H9 (cell line): ENCODE measurements at regions not wholly inside any gene's neighbourhood (a gene's known extent, or its start where the extent isn't known, plus 50 kb on each side); places are given as distances from the start of the nearest gene placed in this dataset.
A peak's percentile ranks its signal among the peaks of the same experiment; 100 is the strongest.

Experiments used
- DNase-seq: peaks from one replicate; pipeline ENCODE4 v3.0.0-alpha.2; 2017
- H2AFZ ChIP-seq: one replicate; pipeline ENCODE4 v1.6.1; 2013; ENCODE audit warnings: mild to moderate bottlenecking, low read length, control low read depth, moderate library complexity
- H2AK5ac ChIP-seq: 2 replicates; pipeline ENCODE4 v1.6.1; 2013; ENCODE audit warnings: low read length, control low read depth, mixed read lengths; ENCODE audit not compliant: insufficient read length
- H2BK120ac ChIP-seq: one replicate; pipeline ENCODE4 v1.6.1; 2013; ENCODE audit warnings: low read depth, mild to moderate bottlenecking, low read length, control low read depth, inconsistent platforms; ENCODE audit not compliant: poor library complexity, severe bottlenecking
- H2BK12ac ChIP-seq: 2 replicates; pipeline ENCODE4 v1.6.1; 2013; ENCODE audit warnings: low read length, control low read depth, mixed read lengths, low read depth; ENCODE audit not compliant: insufficient read length
- H2BK15ac ChIP-seq: 2 replicates; pipeline ENCODE4 v1.6.1; 2013; ENCODE audit warnings: low read depth, low read length, control low read depth
- H2BK20ac ChIP-seq: one replicate; pipeline ENCODE4 v1.6.1; 2013; ENCODE audit warnings: low read depth, mild to moderate bottlenecking, low read length, control low read depth, inconsistent platforms; ENCODE audit not compliant: poor library complexity, severe bottlenecking
- H2BK5ac ChIP-seq: 2 replicates; pipeline ENCODE4 v1.6.1; 2013; ENCODE audit warnings: low read length, control low read depth, mixed read lengths; ENCODE audit not compliant: insufficient read length
- H3K14ac ChIP-seq: 2 replicates; pipeline ENCODE4 v1.6.1; 2013; ENCODE audit warnings: low read length, control low read depth; ENCODE audit not compliant: insufficient read depth
- H3K18ac ChIP-seq: 2 replicates; pipeline ENCODE4 v1.6.1; 2013; ENCODE audit warnings: low read depth, mild to moderate bottlenecking, mixed read lengths, low read length, control low read depth; ENCODE audit not compliant: insufficient read length
- H3K23ac ChIP-seq: 2 replicates; pipeline ENCODE4 v1.6.1; 2013; ENCODE audit warnings: low read length, control low read depth, mixed read lengths, low read depth; ENCODE audit not compliant: insufficient read length
- H3K23me2 ChIP-seq: 2 replicates; pipeline ENCODE4 v1.6.1; 2013; ENCODE audit warnings: low read depth, mild to moderate bottlenecking, mixed read lengths, low read length, control low read depth; ENCODE audit not compliant: insufficient read length, poor library complexity, severe bottlenecking
- H3K27ac ChIP-seq: 2 replicates; pipeline ENCODE4 v1.5.1; 2013; ENCODE audit warnings: low read length, control low read depth, mixed read lengths, low read depth; ENCODE audit not compliant: insufficient read length
- H3K27me3 ChIP-seq: 2 replicates; pipeline ENCODE4 v1.6.1; 2013; ENCODE audit warnings: low read length, control low read depth, inconsistent platforms; ENCODE audit not compliant: insufficient read depth
- H3K4ac ChIP-seq: 2 replicates; pipeline ENCODE4 v1.6.1; 2013; ENCODE audit warnings: low read depth, mild to moderate bottlenecking, control low read depth, inconsistent platforms, low read length, moderate library complexity
- H3K4me1 ChIP-seq: 2 replicates; pipeline ENCODE4 v1.6.1; 2013; ENCODE audit warnings: low read length, control low read depth, inconsistent platforms; ENCODE audit not compliant: insufficient read depth
- H3K4me2 ChIP-seq: 2 replicates; pipeline ENCODE4 v1.6.1; 2013; ENCODE audit warnings: low read length, control low read depth, mixed read lengths; ENCODE audit not compliant: insufficient read length, insufficient read depth
- H3K56ac ChIP-seq: 2 replicates; pipeline ENCODE4 v1.6.1; 2013; ENCODE audit warnings: low read depth, mild to moderate bottlenecking, mixed read lengths, low read length, control low read depth; ENCODE audit not compliant: insufficient read length
- H3K79me1 ChIP-seq: 2 replicates; pipeline ENCODE4 v1.6.1; 2013; ENCODE audit warnings: low read depth, mild to moderate bottlenecking, moderate library complexity, low read length, control low read depth, inconsistent platforms; ENCODE audit not compliant: insufficient read depth, poor library complexity, severe bottlenecking
- H3K79me2 ChIP-seq: 2 replicates; pipeline ENCODE4 v1.6.1; 2013; ENCODE audit warnings: low read length, control low read depth, inconsistent platforms; ENCODE audit not compliant: insufficient read depth
- H3K9ac ChIP-seq: 2 replicates; pipeline ENCODE4 v1.6.1; 2013; ENCODE audit warnings: low read length, control low read depth, mixed read lengths; ENCODE audit not compliant: insufficient read length; ENCODE audit errors: extremely low read depth
- H3K9me3 ChIP-seq: one replicate; pipeline ENCODE4 v1.6.1; 2013; ENCODE audit warnings: low read depth, low read length, inconsistent platforms; ENCODE audit not compliant: control insufficient read depth
- H3T11ph ChIP-seq: one replicate; pipeline ENCODE4 v1.6.1; 2013; ENCODE audit warnings: mild to moderate bottlenecking, low read length, control low read depth, inconsistent platforms
- H4K20me1 ChIP-seq: one replicate; pipeline ENCODE4 v1.6.1; 2013; ENCODE audit not compliant: control insufficient read depth, insufficient read length, insufficient read depth
- H4K5ac ChIP-seq: 2 replicates; pipeline ENCODE4 v1.6.1; 2013; ENCODE audit warnings: low read depth, mild to moderate bottlenecking, mixed read lengths, low read length, control low read depth; ENCODE audit not compliant: insufficient read length
- H4K8ac ChIP-seq: replicated peaks from 2 replicates; pipeline ENCODE4 v1.6.1; 2013; ENCODE audit warnings: low read length, control low read depth, mixed read lengths, low read depth; ENCODE audit not compliant: insufficient read length
- H4K91ac ChIP-seq: 2 replicates; pipeline ENCODE4 v1.6.1; 2013; ENCODE audit warnings: low read depth, mild to moderate bottlenecking, moderate library complexity, mixed read lengths, low read length, control low read depth; ENCODE audit not compliant: insufficient read length
- H3K27ac Mint-ChIP-seq, 3 experiments: 2 replicates in 2 of 3; 3 replicates in 1 of 3; pipeline ENCODE4 v1.8.0; 2020 to 2021; ENCODE audit warnings: mixed read lengths in 3 of 3, mild to moderate bottlenecking in 1 of 3, moderate library complexity in 1 of 3
- H3K27me3 Mint-ChIP-seq: 2 replicates; pipeline ENCODE4 v1.8.0; 2021; ENCODE audit warnings: low read depth, mild to moderate bottlenecking, moderate library complexity, mixed read lengths
- H3K36me3 Mint-ChIP-seq, 3 experiments: 2 replicates in 2 of 3; 3 replicates in 1 of 3; pipeline ENCODE4 v1.8.0; 2020 to 2021; ENCODE audit warnings: low read depth in 3 of 3, mixed read lengths in 3 of 3; ENCODE audit not compliant: insufficient read depth in 1 of 3
- H3K4me1 Mint-ChIP-seq, 2 experiments: 2 replicates each; pipeline ENCODE4 v1.8.0; 2020; ENCODE audit warnings: mixed read lengths in 2 of 2
- H3K4me3 Mint-ChIP-seq, 2 experiments: 2 replicates in 1 of 2; 3 replicates in 1 of 2; pipeline ENCODE4 v1.8.0; 2020 to 2021; ENCODE audit warnings: mild to moderate bottlenecking in 2 of 2, mixed read lengths in 2 of 2, moderate library complexity in 1 of 2
- H3K9me3 Mint-ChIP-seq, 2 experiments: 2 replicates in 1 of 2; 3 replicates in 1 of 2; pipeline ENCODE4 v1.8.0; 2020; ENCODE audit warnings: mild to moderate bottlenecking in 2 of 2, mixed read lengths in 2 of 2, moderate library complexity in 1 of 2
- WGBS: extraction: QIAGEN DNeasy Blood & Tissue Kit; methylation state at CpG from one replicate; pipeline ENCODE4 v1.1.7; 2013; ENCODE audit warnings: missing lambda C conversion rate, low lambda C conversion rate, mixed read lengths; ENCODE audit not compliant: insufficient read length; ENCODE audit errors: extremely low coverage; 5-methylcytosine and 5-hydroxymethylcytosine counted together
- TF ChIP-seq, protein P1 (sequence below): fragments of 200-600 bp; sonication (generic); conservative IDR thresholded peaks from 3 replicates; pipeline ENCODE4 v1.8.0; 2021; ENCODE audit warnings: antibody characterized with exemption, mild to moderate bottlenecking

DNA sequence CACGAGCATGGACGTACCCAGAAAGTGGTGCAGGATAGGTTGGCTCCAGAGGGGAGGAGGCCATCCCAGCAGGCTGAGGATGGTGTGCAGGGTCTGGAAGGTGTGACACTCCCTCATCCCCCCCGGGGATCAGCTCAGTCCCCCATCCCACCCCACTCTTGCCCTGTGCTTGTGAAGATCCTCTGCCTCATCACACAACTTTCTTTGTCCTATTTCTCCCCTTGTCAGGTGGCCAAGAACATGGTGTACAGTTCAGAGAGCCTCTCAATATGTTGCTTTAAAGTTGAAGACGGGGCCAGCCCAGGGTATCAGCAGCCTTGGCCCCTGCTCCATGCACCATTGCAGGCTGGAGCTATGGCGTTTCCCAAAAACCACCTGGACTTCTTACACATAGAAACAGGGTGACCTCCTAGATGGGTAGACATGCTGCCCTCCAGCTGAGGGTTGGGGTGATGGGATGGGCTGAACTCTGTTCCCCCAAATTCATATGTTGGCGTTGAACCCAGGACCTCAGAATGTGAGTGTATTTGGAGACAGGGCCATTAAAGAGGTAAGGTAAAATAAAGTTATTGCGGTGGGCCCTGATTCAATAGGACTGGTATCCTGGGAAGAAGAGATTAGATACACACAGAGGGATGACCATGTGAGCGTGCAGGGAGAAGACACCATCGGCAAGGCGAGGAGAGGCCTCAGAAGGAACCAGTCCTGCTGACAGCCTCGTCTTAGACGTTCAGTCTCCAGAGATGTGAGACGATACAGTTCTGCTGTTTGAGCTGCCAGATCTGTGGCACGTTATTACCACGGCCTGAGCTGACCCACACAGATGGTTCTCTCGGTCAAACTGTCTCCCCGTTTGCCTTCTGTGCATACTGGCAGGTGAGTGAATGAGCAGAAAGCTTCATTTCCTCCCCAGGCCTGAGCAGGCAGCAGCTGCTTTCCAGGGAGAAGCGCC, 272.5 kb downstream of the GADD45G start:
- no peaks in the 10 kb centered on the region for H3K9me3 Mint-ChIP-seq
- H3K23me2 ChIP-seq = no peaks in the 10 kb centered on the region
- no peak overlapping the region for H2AFZ ChIP-seq
- no peak overlapping the region for H4K5ac ChIP-seq
- H2AK5ac ChIP-seq = no peak overlapping the region
- WGBS = no CpG with 5 or more reads among the region's 18 CpGs
- H3K23ac ChIP-seq = no peak overlapping the region
- DNase-seq = peak; percentile 18
- no peaks in the 10 kb centered on the region for H3K27me3 ChIP-seq
- no peak overlapping the region for H2BK15ac ChIP-seq
- no peak overlapping the region for H3K4me2 ChIP-seq
- H3K4me1 ChIP-seq = no peaks in the 10 kb centered on the region
- no peak overlapping the region for H3K56ac ChIP-seq
- no peaks in the 10 kb centered on the region for H4K20me1 ChIP-seq
- no peak overlapping the region for H3T11ph ChIP-seq
- no peaks in the 10 kb centered on the region for H3K79me1 ChIP-seq
- no peak overlapping the region for H4K8ac ChIP-seq
- H2BK120ac ChIP-seq = no peak overlapping the region
- H2BK12ac ChIP-seq = no peak overlapping the region
- H3K27ac ChIP-seq = no peak overlapping the region
- no peak overlapping the region; a peak in 1 of 7 replicates for H3K27ac Mint-ChIP-seq
- no peak overlapping the region for H3K4ac ChIP-seq
- H3K79me2 ChIP-seq = no peaks in the 10 kb centered on the region
- H2BK20ac ChIP-seq = no peak overlapping the region
- H4K91ac ChIP-seq = no peak overlapping the region
- peaks cover 0 to 3% of the 10 kb centered on the region in 2 experiments; a peak in 2 of 4 replicates for H3K4me1 Mint-ChIP-seq
- H3K18ac ChIP-seq = no peak overlapping the region
- H2BK5ac ChIP-seq = no peak overlapping the region
- no peaks in the 10 kb centered on the region for H3K36me3 Mint-ChIP-seq
- peaks cover 2% of the 10 kb centered on the region; the same call in 1 of the 2 replicates for H3K27me3 Mint-ChIP-seq
- no peak overlapping the region for H3K14ac ChIP-seq
- TF ChIP-seq, protein P1, sequence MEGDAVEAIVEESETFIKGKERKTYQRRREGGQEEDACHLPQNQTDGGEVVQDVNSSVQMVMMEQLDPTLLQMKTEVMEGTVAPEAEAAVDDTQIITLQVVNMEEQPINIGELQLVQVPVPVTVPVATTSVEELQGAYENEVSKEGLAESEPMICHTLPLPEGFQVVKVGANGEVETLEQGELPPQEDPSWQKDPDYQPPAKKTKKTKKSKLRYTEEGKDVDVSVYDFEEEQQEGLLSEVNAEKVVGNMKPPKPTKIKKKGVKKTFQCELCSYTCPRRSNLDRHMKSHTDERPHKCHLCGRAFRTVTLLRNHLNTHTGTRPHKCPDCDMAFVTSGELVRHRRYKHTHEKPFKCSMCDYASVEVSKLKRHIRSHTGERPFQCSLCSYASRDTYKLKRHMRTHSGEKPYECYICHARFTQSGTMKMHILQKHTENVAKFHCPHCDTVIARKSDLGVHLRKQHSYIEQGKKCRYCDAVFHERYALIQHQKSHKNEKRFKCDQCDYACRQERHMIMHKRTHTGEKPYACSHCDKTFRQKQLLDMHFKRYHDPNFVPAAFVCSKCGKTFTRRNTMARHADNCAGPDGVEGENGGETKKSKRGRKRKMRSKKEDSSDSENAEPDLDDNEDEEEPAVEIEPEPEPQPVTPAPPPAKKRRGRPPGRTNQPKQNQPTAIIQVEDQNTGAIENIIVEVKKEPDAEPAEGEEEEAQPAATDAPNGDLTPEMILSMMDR = no peak
- H3K9ac ChIP-seq = no peak overlapping the region
- H3K9me3 ChIP-seq = no peaks in the 10 kb centered on the region
- H3K4me3 Mint-ChIP-seq = no peak overlapping the region
